ENCODE measurements at regions not wholly inside any gene's neighbourhood (a gene's known extent, or its start where the extent isn't known, plus 50 kb on each side); places are given as distances from the start of the nearest gene placed in this dataset.
A peak's percentile ranks its signal among the peaks of the same experiment; 100 is the strongest.

DNA sequence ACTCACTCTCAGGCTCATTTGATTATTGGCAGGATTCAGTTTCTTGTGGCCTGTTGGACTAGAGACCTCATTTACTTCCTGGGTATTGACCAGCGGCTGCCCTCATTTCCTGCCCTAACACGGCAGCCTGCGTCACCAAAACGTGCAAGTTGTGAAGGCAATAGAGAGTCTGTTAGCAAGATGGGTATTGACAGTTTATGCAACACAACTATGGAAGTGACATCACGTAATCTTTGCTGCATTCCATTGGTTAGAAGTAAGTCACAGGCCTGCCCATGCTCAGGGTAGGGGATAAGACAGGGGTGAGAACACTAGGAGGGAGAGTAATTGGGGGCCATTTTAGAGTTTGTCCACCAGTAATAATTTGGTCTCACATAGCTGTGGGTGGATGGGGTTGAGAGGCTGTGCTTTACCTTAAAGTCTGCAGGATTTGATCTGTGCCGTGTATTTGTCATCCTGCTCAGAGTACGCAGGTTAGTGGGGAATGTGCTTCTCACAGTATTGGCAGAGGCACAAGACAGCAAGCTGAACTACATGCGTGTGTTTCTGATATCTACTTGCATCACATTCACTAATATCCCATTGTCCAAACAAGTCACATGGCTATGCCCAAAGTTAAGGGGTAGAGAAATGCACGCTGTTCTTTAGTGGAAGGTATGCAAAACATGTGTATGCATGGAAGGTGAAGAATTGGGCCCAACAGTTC, 83.3 kb downstream of the EDEM1 start:
- DNase-seq, result no peak

DNA sequence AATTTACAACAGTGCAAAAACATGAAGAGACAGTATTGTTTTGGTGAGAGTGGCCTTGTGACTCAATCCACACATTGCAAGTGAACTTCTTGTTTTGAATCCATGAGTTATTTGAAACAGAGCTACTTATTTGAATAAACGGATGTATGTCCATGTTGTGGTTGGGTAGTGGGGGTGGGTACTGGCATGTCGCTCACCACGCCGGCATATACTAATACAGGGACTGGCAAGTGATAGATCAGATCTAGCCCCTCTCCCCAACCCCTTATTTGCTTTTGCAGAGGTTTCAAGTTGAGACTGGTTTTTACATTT, 83.8 kb downstream of the EDEM1 start:
- no peak for DNase-seq

DNA sequence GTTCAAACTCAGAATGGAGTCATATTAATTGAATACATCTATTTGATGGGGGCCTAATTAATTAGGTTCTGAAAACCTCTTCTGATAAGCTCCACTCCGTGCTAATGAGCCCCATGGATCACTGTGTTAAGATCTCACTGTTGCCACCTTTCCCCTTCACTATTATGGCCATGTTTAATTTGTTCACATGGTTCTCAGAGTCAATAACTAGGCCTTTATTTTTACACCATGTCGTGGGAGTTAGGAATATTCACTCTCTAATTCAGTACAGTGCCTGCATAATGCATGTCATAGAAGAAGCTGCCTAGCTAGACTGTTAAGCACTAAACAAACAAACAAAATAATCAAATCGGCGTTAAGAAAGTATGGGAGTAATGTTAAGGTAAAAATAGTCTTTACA, 84.9 kb downstream of the EDEM1 start:
- DNase-seq, result no peak

DNA sequence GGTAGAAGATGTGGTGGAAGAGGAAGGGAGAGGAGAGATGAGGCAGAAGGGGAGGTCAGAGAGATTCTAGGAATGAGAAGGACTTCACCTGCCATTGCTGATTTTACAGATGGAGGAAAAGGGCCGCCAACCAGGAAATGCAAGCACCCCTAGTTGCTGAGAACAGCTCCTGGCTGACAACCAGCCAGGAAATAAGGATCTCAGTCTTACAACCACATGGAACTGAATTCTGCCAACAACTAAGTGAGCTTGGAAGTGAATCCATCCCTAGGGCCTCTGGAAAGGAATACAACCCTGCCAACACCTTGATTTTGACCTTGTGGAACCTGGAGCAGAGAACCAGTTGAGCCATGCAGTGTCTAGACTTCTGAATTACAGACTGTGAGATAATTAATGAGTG, 86.6 kb downstream of the EDEM1 start:
- no peak for DNase-seq

DNA sequence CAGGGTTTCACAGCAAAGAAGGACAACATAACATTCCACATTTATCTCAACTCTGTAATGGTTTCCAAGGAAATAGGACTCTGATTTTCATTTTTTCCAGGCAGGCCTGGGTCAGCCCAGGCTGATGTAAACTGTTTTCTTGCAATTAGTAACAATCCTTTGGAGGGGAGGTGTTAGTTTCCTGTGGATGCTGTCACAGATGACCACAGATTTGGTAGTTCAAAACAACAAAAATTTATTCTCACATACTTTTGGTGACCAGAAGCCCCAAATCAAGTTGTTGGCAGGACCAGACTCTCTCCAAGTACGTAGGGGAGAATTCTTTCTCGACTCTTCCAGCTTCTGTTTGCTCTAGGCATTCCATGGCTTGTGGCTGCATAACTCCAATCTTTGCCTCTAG, 88.0 kb downstream of the EDEM1 start:
- DNase-seq, result no peak

DNA sequence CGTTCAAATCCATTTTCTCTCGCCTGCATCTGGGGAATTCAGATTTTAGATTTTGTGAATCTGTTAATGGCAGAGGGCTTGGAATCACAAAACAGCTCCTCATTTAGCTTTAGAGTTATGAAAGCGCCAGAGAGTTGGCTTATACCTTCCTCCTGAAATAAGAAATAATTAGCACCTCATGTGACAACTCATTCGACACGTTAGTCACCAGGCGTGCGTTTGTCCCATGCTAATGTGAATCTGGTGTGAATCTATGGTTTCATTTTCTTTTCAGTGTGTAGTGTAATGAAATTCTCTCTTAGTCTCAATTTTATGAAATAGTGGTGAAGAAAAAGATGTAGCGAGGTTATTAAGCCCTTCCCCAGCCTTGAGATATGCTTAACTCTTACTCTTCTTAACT, 89.4 kb downstream of the EDEM1 start:
- DNase-seq, result no peak

DNA sequence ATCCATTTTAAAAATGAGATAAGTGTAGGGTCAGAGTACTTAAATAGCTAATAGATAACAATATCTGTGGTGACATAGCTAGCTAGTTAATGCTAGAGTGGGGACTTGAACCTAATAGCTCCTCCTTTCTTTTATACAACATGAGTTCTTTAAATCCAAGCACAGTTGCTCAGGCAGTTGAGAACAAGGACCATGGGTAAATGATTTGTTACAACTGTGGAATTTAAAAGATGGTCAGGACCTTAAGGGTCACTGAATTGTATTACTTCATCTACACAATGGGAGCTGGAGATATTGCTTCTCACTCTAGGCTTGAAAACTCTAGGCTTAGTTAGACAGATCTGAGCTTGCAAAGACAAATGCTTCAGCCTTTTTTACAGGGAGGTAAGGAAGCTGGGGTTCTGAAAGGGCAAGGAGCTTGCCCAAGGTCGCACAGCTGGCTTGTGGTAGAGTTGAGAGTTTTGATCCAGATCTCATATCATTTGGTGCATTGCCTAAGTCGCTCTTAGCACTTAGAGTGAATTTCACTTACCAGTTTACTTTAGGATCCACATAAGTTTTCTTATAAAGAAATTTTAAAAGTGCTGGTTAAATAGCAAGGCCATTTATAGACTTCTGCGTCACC, 90.2 kb downstream of the EDEM1 start:
- DNase-seq, result no peak

DNA sequence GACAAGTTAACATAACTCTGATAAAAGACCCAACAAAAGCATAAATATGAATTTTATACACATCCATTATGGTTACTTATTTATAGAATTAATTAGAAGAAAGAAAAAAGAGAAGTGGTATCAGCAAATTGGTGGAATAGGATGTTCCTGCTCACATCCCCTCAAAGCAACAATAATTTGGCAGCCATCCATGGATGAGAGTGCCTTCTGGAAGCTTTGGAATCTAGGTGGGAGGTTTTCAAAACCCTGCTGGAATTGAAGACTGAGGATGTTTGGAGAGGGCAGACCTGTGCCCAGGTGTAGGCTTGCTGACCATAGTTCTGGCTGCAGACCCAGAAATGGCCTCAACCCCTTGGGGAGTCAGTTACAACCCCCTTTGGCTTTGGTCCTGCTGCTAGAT, 91.2 kb downstream of the EDEM1 start:
- DNase-seq, result no peak

DNA sequence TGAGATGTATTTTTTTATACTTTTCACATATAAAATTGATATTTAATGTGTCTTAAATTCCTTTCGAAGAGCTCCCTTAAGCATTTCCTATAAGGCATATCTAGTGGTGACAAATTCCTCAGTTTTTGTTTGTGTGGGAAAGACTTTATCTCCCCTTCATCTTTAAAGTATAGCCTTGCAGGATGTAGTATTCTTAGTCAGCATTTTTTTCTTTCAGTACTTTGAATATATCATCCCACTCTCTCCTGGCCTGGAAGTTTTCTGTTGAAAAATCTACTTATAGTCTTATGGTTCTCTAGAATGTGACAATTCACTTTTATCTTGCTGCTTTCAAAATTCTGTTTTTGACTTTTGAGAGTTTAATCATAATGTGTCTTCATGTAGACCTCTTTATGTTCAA, 95.2 kb downstream of the EDEM1 start:
- no peak for DNase-seq

DNA sequence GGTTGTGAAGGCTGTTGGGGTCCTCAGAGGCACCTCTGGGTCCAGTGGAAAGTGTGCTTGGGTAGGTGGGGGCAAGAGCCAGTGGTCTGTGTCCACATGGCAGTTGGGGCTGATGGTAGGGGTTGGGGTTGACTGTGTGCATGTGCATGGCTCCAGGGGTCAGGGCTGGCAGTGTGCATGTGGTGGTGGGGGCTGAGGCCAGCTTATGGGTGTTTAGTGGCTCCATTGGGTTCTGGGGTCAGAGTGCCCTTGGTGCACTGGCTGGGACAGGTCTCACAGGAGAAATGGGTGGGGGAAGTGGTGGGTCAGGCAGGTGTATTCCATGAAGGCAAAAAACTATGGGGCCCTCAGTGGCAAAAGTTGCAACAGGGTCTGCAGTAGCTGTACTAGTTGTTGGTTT, 97.9 kb downstream of the EDEM1 start:
- DNase-seq, result no peak

DNA sequence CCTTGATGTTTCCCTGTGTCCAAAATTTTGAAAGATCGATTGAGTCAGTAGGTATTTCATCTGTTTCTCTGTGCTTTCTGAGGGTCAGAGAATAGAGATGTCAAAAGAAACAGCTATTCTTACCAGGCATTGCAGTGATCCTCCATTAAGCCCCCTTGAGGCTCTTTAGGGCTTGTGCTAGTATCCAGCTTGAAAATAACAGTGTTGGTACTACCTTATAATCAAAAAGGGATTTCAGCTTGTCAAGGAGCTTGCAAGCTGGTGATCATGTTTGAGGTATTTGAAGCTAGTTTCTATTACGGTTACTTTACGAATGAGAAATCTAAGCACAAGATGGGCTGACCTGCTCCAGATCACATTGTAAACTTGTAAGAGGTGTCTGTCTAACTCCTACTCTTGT, 103.4 kb downstream of the EDEM1 start:
- no peak for DNase-seq

DNA sequence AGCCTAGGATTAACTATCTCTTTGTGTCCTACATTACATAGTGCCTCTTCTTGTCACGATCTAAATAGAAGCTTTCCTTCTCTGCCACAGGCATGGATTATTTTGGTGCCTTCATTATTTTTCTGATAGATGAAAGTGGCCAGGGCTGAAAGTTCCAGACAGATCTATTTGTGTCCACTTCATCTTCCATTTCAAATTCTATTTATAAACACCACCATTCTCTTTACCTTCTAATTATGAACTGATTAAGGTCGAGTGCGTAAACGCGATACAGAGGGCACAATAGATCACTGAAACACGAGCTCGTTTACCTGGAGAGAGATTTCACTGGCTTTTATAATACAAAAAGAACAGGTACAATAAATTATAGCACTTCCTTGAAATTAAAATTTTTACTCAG, 105.0 kb downstream of the EDEM1 start:
- no peak for DNase-seq

DNA sequence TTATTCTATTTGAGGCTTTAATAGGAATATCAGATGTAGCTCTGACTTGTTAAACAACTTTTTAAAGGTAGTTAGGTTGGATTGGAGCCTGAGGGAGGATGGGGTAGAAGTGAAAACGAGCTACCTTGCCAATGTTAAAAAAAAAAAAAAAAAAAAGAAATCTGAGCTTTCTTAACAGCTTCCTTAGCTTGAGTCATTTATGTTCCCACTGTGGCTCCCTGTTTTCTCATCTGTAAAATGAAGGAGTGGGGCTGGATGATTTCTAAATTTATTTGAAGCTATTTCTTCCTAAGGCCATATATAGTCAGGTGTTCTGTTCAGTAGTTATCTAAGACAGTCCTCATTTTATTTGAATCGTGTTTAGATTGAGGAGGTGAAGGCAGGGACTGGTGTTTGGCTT, 105.7 kb downstream of the EDEM1 start:
- DNase-seq, result no peak

DNA sequence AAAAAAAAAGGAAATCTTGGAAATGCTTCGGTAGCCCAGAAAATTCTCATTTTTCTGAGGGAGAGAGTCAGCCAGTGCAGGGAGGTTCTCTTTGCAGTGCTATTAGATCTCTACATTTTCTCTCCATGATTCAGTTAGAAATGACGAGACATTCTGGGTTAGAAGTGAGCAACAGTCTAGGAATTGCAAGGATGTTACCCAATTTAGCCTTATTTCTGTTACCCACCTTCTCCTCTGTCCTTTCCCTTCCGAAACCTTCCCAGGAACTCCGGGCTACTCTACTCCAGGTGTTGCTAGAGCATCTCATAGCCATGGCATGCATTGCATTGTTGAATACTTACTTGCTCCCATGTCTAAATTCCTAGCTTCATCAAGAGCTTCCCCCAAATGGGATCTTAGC, 106.8 kb downstream of the EDEM1 start:
- no peak for DNase-seq

DNA sequence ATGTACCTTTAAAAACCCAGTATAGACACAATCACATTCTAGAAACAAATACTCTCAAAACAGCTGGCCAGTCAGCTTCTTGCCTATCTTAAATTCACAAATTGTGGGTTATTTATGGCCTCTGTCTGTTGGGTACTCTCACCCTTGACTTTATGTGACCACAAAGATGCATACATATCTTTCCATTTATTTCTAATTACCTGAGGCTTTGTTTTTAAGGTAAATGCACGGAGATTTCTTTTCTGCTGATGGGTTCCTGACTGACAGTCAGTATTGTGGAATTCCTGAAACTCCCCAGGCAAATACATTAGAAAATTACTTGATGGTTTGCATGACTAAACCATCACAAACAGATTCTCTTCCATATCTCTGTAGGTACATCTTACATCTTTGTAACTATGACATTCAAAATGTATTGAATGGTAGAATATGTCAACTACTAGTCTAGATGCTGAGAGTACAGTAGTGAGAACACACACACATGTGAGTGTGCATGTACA, 107.7 kb downstream of the EDEM1 start:
- no peak for DNase-seq

DNA sequence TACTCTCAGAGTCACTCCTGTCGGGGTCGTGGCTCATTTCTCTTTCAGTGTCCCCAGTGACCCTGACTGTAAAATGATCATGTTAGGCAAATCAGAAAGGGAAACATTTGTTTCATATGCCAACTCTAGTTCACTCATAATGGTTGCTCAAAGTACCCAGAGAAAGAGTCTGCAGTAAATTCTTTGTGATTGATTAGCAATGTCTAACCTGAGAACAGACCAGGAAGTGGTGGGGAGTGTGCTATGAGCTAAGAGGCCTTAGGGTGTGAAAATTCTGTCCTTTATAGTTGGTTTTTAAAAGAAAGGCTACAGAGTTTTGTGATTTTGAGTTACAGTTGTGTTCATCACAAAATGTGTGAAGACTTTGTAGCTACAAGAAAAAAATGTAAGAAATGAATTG, 108.9 kb downstream of the EDEM1 start:
- DNase-seq, result no peak

DNA sequence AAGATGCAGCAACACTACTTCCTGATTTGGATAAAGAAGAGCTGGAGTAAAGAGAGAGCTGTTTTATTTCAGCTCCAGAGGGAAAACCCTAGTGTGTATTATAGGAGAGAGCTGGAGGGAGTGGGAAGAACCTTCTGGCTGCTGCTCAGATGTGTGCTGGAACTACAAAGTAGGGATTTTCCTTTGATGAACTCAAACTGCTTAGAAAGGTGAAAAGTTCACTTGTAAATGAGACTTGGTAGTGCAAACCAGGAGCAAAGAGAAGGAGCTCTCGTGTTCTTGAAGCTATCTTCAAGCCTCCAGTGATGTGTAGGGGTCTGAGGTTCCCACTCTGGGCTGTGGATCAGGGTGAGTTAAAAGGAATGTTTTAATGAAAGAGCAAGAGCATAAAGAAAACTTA, 110.4 kb downstream of the EDEM1 start:
- no peak for DNase-seq

DNA sequence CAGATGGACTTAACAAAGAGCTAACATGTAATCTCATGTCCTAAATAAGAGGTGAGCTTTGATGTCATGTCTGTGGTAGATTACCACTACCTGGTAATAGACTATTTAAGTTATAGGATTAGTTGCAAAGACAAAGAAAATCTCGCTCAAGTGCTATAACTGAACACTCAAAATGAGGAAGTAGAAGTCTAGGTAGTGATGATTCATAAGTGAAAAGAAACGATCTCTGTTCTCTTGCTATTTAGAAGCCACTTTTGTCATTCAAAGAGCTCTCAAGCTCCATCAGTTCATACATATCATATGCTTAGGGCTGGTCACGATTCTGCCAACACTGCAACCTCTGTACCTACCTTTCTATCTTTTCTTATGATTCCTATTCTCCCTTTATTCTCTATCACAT, 110.9 kb downstream of the EDEM1 start:
- peak; percentile 69 for DNase-seq

DNA sequence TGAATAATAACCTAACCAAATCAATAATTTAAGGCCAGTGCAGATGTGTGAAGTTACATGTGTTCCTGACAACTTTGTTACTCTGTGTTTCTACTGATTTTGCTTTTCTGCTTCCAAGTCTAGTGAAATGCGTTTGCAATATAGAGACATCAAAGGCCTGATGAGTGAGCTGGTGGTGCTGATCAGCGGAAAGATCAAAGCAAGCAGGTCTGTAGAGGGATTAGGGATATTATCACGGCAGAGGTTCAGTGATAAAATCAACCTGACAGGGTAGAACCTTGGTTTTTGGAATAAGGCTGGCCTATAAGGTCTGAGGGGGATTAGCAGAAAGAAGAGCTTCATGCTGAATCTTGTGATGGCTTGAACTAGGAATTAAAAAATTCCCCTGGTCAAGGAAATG, 111.7 kb downstream of the EDEM1 start:
- no peak for DNase-seq

DNA sequence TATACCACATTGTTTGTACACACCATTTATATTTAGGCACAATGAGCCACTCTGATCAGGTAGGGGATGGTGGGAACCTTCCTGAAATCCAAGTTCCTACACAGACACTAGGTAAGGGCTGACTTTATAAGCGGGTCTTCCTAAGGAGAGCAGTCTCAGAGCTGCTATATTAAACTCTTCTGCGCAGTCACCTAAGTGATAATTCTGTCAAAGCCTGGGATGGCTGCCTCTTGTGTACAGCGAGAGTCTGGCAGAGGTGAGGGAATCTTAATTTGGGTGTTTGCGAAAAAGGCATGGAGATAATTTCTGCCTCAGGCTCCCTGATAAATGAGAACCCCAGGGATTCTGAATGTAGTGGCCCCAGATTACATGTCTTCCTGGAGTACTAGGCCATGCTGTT, 113.1 kb downstream of the EDEM1 start:
- DNase-seq, result no peak

DNA sequence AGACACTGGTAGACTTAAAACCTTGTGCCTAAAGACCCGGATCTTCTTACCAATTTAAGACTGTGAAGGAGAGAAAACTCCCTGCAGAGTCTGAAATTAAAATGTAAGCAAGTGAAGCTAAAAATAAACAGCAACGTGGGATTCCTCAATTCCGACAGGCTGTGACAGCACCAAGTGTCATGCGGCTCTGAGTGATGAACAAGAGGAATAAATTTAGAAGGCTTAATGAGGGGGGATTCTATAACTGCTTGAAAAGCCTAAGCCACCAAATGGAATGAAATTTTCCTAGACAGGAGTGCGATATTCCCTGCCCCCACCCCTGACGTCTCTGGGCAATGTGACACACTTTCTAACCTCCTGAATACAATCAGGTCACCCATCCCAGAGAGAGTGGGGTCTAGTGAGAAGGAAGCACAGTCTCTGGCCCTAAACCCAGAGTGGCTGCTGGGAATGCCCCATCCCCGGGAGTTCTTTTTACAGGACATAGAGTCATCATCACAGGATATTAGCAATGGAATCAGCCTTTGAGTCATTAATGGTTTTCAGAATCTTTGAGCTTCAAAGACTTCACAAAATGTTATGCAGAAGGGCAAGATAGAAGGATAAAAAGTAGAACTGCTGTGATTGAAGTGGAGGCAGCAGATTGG, 114.3 kb downstream of the EDEM1 start:
- DNase-seq, result no peak

DNA sequence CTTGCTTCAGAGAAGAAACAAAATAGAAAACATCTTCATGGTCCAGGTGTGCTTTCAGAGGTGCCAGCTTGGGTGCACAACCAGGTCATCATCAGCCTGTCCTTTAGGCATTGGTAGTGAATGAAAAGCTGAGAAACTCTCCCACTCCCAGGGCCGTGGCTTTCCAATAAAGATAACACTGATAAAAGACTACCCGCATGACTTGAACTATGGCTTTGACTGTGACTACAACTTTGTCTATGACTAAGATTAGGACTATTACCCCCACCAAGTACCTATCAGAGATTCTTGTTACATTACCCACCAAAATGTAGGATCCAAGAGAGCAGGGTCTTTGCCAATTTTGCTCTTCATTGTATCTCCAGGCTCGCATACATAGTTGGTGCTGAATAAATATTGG, 115.2 kb downstream of the EDEM1 start:
- DNase-seq, result no peak

DNA sequence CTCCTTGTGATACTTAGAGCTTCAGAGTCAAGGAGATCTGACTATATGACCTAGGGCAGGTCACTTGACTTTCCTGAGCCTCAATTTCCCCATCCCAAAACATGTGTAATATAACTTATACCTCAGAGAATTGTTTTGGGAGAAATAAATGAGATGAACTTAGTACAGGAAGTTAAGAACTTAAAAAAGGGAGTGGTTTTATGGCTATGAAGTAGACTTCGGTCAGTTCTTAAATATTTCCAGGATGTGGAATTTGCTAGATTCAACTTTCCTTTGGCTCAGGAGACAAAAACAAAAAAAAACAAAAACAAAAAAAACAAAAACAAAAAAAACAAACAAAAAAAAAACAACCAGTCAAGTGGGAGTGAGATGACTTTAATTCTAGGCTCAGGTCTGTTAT, 116.7 kb downstream of the EDEM1 start:
- no peak for DNase-seq

DNA sequence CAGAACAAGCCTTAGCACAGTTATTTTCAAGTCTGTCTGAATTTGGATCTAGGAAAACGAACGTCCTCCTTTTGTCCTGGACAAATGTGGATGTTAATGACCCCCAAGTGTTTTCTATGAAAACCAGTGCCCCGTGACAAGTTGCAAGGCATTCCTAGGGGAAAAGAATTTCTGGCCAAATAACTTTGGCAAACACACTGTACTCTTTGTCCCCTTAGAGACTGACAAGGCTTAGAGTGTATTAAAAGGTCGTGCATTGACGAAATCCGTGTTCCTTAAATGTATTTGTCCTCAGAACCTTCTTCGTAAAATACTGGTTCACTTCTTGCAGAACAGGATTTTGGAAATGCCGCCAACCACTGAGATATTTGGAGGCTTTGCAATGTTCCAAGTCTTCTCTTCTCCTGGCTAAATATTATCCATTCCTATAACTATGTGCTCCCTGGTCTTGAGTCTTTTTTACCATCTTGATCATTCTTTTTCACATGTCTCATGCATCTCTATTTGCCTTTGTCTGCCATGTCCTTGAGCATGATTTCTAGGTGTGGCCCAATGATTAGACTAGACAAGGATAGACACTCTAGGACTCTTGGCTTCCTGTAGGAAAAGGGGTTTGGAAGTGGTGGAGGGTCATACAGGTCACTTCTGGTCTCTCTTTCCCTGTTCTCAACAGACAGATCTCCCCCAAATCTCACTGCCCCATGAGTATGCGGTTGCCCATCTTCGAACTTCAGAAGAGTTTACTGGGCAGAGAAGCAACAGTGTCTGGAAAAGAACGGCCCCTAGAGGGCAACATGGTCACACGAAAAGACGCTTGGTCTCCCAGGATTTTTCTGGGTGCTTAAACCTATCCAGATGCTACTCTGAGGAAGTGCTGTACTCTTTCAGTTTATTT, 117.5 kb downstream of the EDEM1 start:
- peak; percentile 81 for DNase-seq
